ENCODE measurements at regions not wholly inside any gene's neighbourhood (a gene's known extent, or its start where the extent isn't known, plus 50 kb on each side); places are given as distances from the start of the nearest gene placed in this dataset.
"Not testable (repeated sequence)": the region's sequence is repeated elsewhere in the genome, so short reads cannot be mapped to it uniquely, and the experiment has no call there.

GRCh38 chr2:198289811-198290210, 485.4 kb downstream of the PLCL1 start:
- no peaks in the 10 kb centered on the region for H3K9me3 Mint-ChIP-seq
- no peaks in the 10 kb centered on the region for H3K4me1 Mint-ChIP-seq (ENCODE audit: low read depth)
- H3K4me3 Mint-ChIP-seq, result no peak overlapping the region
- no peaks in the 10 kb centered on the region for H3K36me3 Mint-ChIP-seq (ENCODE audit: low read depth)
- peaks cover 19% of the 10 kb centered on the region for H3K27me3 Mint-ChIP-seq
- H3K27ac Mint-ChIP-seq, result no peak overlapping the region

GRCh38 chr2:198287706-198288105, 483.3 kb downstream of the PLCL1 start:
- Mint-ChIP-seq H3K9me3 (no peaks in the 10 kb centered on the region), H3K27me3 (peaks cover 24% of the 10 kb centered on the region), H3K4me3 (no peak overlapping the region), H3K4me1 (ENCODE audit: low read depth) (no peaks in the 10 kb centered on the region), H3K36me3 (ENCODE audit: low read depth) (no peaks in the 10 kb centered on the region), H3K27ac (no peak overlapping the region)

GRCh38 chr2:198285216-198285615, 480.8 kb downstream of the PLCL1 start:
- Mint-ChIP-seq H3K27me3 (peaks cover 36% of the 10 kb centered on the region), H3K36me3 (ENCODE audit: low read depth) (no peaks in the 10 kb centered on the region)

GRCh38 chr2:198283146-198283545, 478.8 kb downstream of the PLCL1 start:
- H3K4me1 Mint-ChIP-seq (ENCODE audit: low read depth), result no peaks in the 10 kb centered on the region

More at GRCh38 chr2:198285216-198285615, 480.8 kb downstream of the PLCL1 start:
- Mint-ChIP-seq H3K4me3 (no peak overlapping the region), H3K9me3 (no peaks in the 10 kb centered on the region), H3K27ac (no peak overlapping the region), H3K4me1 (ENCODE audit: low read depth) (no peaks in the 10 kb centered on the region)

GRCh38 chr2:198282061-198282460, 477.7 kb downstream of the PLCL1 start:
- Mint-ChIP-seq H3K27ac (no peak overlapping the region), H3K4me1 (ENCODE audit: low read depth) (no peaks in the 10 kb centered on the region), H3K4me3 (no peak overlapping the region), H3K27me3 (peaks cover 36% of the 10 kb centered on the region), H3K36me3 (ENCODE audit: low read depth) (no peaks in the 10 kb centered on the region), H3K9me3 (no peaks in the 10 kb centered on the region)

More at GRCh38 chr2:198283146-198283545, 478.8 kb downstream of the PLCL1 start:
- Mint-ChIP-seq H3K4me3 (no peak overlapping the region), H3K9me3 (no peaks in the 10 kb centered on the region), H3K27me3 (peaks cover 39% of the 10 kb centered on the region), H3K36me3 (ENCODE audit: low read depth) (no peaks in the 10 kb centered on the region), H3K27ac (no peak overlapping the region)

- Mint-ChIP-seq H3K4me1 (ENCODE audit: low read depth) (no peaks in the 10 kb centered on the region), H3K36me3 (ENCODE audit: low read depth) (no peaks in the 10 kb centered on the region), H3K9me3 (no peaks in the 10 kb centered on the region), H3K4me3 (no peak overlapping the region), H3K27ac (no peak overlapping the region), H3K27me3 (peaks cover 31% of the 10 kb centered on the region)
Measured at GRCh38 chr2:198280145-198280544, 475.8 kb downstream of the PLCL1 start.

GRCh38 chr2:198279026-198279425, 474.6 kb downstream of the PLCL1 start:
- H3K4me1 Mint-ChIP-seq (ENCODE audit: low read depth), result no peaks in the 10 kb centered on the region
- no peaks in the 10 kb centered on the region for H3K9me3 Mint-ChIP-seq

GRCh38 chr2:198277181-198277580, 472.8 kb downstream of the PLCL1 start:
- Mint-ChIP-seq H3K4me1 (ENCODE audit: low read depth) (no peaks in the 10 kb centered on the region), H3K36me3 (ENCODE audit: low read depth) (no peaks in the 10 kb centered on the region), H3K9me3 (no peaks in the 10 kb centered on the region), H3K27ac (no peak overlapping the region), H3K4me3 (no peak overlapping the region), H3K27me3 (peaks cover 19% of the 10 kb centered on the region)

More at GRCh38 chr2:198279026-198279425, 474.6 kb downstream of the PLCL1 start:
- Mint-ChIP-seq H3K27ac (no peak overlapping the region), H3K4me3 (no peak overlapping the region), H3K36me3 (ENCODE audit: low read depth) (no peaks in the 10 kb centered on the region), H3K27me3 (peaks cover 26% of the 10 kb centered on the region)

GRCh38 chr2:198273660-198274059, 469.3 kb downstream of the PLCL1 start:
- Mint-ChIP-seq H3K27ac (no peak overlapping the region), H3K9me3 (no peaks in the 10 kb centered on the region), H3K4me1 (ENCODE audit: low read depth) (no peaks in the 10 kb centered on the region), H3K36me3 (ENCODE audit: low read depth) (no peaks in the 10 kb centered on the region), H3K27me3 (peaks cover 7% of the 10 kb centered on the region), H3K4me3 (no peak overlapping the region)

GRCh38 chr2:198270157-198270556, 465.8 kb downstream of the PLCL1 start:
- H3K4me3 Mint-ChIP-seq; H3K27ac Mint-ChIP-seq; H3K36me3 Mint-ChIP-seq (ENCODE audit: low read depth); H3K4me1 Mint-ChIP-seq (ENCODE audit: low read depth); H3K9me3 Mint-ChIP-seq: not testable (repeated sequence)
- H3K27me3 Mint-ChIP-seq, result peaks cover 15% of the 10 kb centered on the region

GRCh38 chr2:198268519-198268918, 464.1 kb downstream of the PLCL1 start:
- Mint-ChIP-seq H3K9me3 (no peaks in the 10 kb centered on the region), H3K4me1 (ENCODE audit: low read depth) (no peaks in the 10 kb centered on the region), H3K4me3 (no peak overlapping the region), H3K36me3 (ENCODE audit: low read depth) (no peaks in the 10 kb centered on the region), H3K27ac (no peak overlapping the region), H3K27me3 (peaks cover 15% of the 10 kb centered on the region)

- Mint-ChIP-seq H3K27ac (no peak overlapping the region), H3K4me1 (ENCODE audit: low read depth) (no peaks in the 10 kb centered on the region), H3K4me3 (no peak overlapping the region), H3K9me3 (no peaks in the 10 kb centered on the region), H3K36me3 (ENCODE audit: low read depth) (no peaks in the 10 kb centered on the region), H3K27me3 (peaks cover 26% of the 10 kb centered on the region)
Measured at GRCh38 chr2:198259496-198259895, 455.1 kb downstream of the PLCL1 start.

GRCh38 chr2:198254536-198255090, 450.2 kb downstream of the PLCL1 start:
- no peak overlapping the region for H3K27ac Mint-ChIP-seq
- H3K36me3 Mint-ChIP-seq (ENCODE audit: low read depth), result no peaks in the 10 kb centered on the region
- no peak overlapping the region for H3K4me3 Mint-ChIP-seq
- H3K27me3 Mint-ChIP-seq, result peaks cover 22% of the 10 kb centered on the region
- no peaks in the 10 kb centered on the region for H3K4me1 Mint-ChIP-seq (ENCODE audit: low read depth)
- H3K9me3 Mint-ChIP-seq, result no peaks in the 10 kb centered on the region

- no peaks in the 10 kb centered on the region for H3K4me1 Mint-ChIP-seq (ENCODE audit: low read depth)
- no peak overlapping the region for H3K4me3 Mint-ChIP-seq
- no peaks in the 10 kb centered on the region for H3K36me3 Mint-ChIP-seq (ENCODE audit: low read depth)
- peaks cover 19% of the 10 kb centered on the region for H3K27me3 Mint-ChIP-seq
- no peaks in the 10 kb centered on the region for H3K9me3 Mint-ChIP-seq
- H3K27ac Mint-ChIP-seq, result no peak overlapping the region
Measured at GRCh38 chr2:198253995-198254394, 449.6 kb downstream of the PLCL1 start.

- H3K4me3 Mint-ChIP-seq, result no peak overlapping the region
- no peak overlapping the region for H3K27ac Mint-ChIP-seq
- H3K9me3 Mint-ChIP-seq, result no peaks in the 10 kb centered on the region
- H3K4me1 Mint-ChIP-seq (ENCODE audit: low read depth), result no peaks in the 10 kb centered on the region
- peaks cover 19% of the 10 kb centered on the region for H3K27me3 Mint-ChIP-seq
- H3K36me3 Mint-ChIP-seq (ENCODE audit: low read depth), result no peaks in the 10 kb centered on the region
Measured at GRCh38 chr2:198252472-198252871, 448.1 kb downstream of the PLCL1 start.

- Mint-ChIP-seq H3K4me3 (no peak overlapping the region), H3K4me1 (ENCODE audit: low read depth) (no peaks in the 10 kb centered on the region), H3K27ac (no peak overlapping the region), H3K9me3 (no peaks in the 10 kb centered on the region), H3K36me3 (ENCODE audit: low read depth) (no peaks in the 10 kb centered on the region), H3K27me3 (peaks cover 12% of the 10 kb centered on the region)
Measured at GRCh38 chr2:198242093-198242492, 437.7 kb downstream of the PLCL1 start.
